Stimulated activated naive B cell treated with anti-CD40 and anti-IgM and Interleukin-4, amounts not matched to agents 10 μg/mL and 1 μg/mL and 100 μg/mL, for 72 hours (primary cell): ENCODE measurements at regions not wholly inside any gene's neighbourhood (a gene's known extent, or its start where the extent isn't known, plus 50 kb on each side); places are given as distances from the start of the nearest gene placed in this dataset.
A peak's percentile ranks its signal among the peaks of the same experiment; 100 is the strongest.
"Not testable (repeated sequence)": the region's sequence is repeated elsewhere in the genome, so short reads cannot be mapped to it uniquely, and the experiment has no call there.

Experiments
- ATAC-seq, 2 donors: fragments of 150-1000 bp; cut with Tn5 transposase; replicated peaks; 2 replicates each; pipeline ENCODE4 v1.10.0; 2021; ENCODE audit warnings: moderate library complexity in 1 of 2
- DNase-seq: peaks from one replicate; pipeline ENCODE4 v3.0.0; 2021
- H3K27ac Mint-ChIP-seq: one replicate; pipeline ENCODE4 v1.8.0; 2022; ENCODE audit warnings: mild to moderate bottlenecking, mixed read lengths
- H3K27me3 Mint-ChIP-seq, 2 donors: one replicate each; pipeline ENCODE4 v1.8.0; 2022; ENCODE audit warnings: mixed read lengths in 2 of 2
- H3K36me3 Mint-ChIP-seq, 2 donors: one replicate each; pipeline ENCODE4 v1.8.0; 2022; ENCODE audit warnings: mixed read lengths in 2 of 2, mild to moderate bottlenecking in 1 of 2
- H3K4me1 Mint-ChIP-seq, 2 donors: one replicate each; pipeline ENCODE4 v1.8.0; 2022; ENCODE audit warnings: mixed read lengths in 2 of 2, mild to moderate bottlenecking in 1 of 2
- H3K4me3 Mint-ChIP-seq, 2 donors: one replicate each; pipeline ENCODE4 v1.8.0; 2022; ENCODE audit warnings: mild to moderate bottlenecking in 2 of 2, mixed read lengths in 2 of 2, moderate library complexity in 1 of 2
- H3K9me3 Mint-ChIP-seq, 2 donors: one replicate each; pipeline ENCODE4 v1.8.0; 2022; ENCODE audit warnings: mixed read lengths in 2 of 2, mild to moderate bottlenecking in 1 of 2

GRCh38 chr4:81781799-81782198 is 310.1 kb upstream of the RASGEF1B start:
- no peak overlapping the region for H3K27ac Mint-ChIP-seq
- H3K9me3 Mint-ChIP-seq = peaks cover 0 to 2% of the 10 kb centered on the region in 2 donors
- ATAC-seq (no peak), DNase-seq (no peak)
- H3K4me1 Mint-ChIP-seq = peaks cover 5 to 11% of the 10 kb centered on the region in 2 donors
- no peaks in the 10 kb centered on the region for H3K27me3 Mint-ChIP-seq
- H3K36me3 Mint-ChIP-seq = no peaks in the 10 kb centered on the region
- no peak overlapping the region for H3K4me3 Mint-ChIP-seq

GRCh38 chr4:81777718-81778117 is 306.0 kb upstream of the RASGEF1B start:
- not testable (repeated sequence) for H3K27me3 Mint-ChIP-seq, H3K4me3 Mint-ChIP-seq

GRCh38 chr4:81776794-81777193 is 305.1 kb upstream of the RASGEF1B start:
- Mint-ChIP-seq H3K4me3 (no peak overlapping the region), H3K36me3 (no peaks in the 10 kb centered on the region), H3K4me1 (no peaks in the 10 kb centered on the region), H3K27ac (no peak overlapping the region), H3K27me3 (no peaks in the 10 kb centered on the region), H3K9me3 (peaks cover 0 to 2% of the 10 kb centered on the region in 2 donors)
- DNase-seq (no peak), ATAC-seq (no peak)

More at GRCh38 chr4:81777718-81778117, 306.0 kb upstream of the RASGEF1B start:
- not testable (repeated sequence) for DNase-seq, H3K27ac Mint-ChIP-seq, H3K36me3 Mint-ChIP-seq, H3K4me1 Mint-ChIP-seq, ATAC-seq, H3K9me3 Mint-ChIP-seq

- H3K27ac Mint-ChIP-seq = no peak overlapping the region
- H3K4me3 Mint-ChIP-seq = no peak overlapping the region
- ATAC-seq = no peak
- peaks cover 0 to 4% of the 10 kb centered on the region in 2 donors for H3K9me3 Mint-ChIP-seq
- no peak for DNase-seq
- no peaks in the 10 kb centered on the region for H3K27me3 Mint-ChIP-seq
- H3K36me3 Mint-ChIP-seq = no peaks in the 10 kb centered on the region
- no peaks in the 10 kb centered on the region for H3K4me1 Mint-ChIP-seq
These were observed 301.9 kb upstream of the RASGEF1B start for GRCh38 chr4:81773557-81773956.

- H3K4me1 Mint-ChIP-seq = no peaks in the 10 kb centered on the region
- no peak for DNase-seq
- peaks cover 0 to 2% of the 10 kb centered on the region in 2 donors for H3K9me3 Mint-ChIP-seq
- H3K27ac Mint-ChIP-seq = no peak overlapping the region
- no peaks in the 10 kb centered on the region for H3K36me3 Mint-ChIP-seq
- H3K4me3 Mint-ChIP-seq = no peak overlapping the region
- no peak for ATAC-seq
- H3K27me3 Mint-ChIP-seq = no peaks in the 10 kb centered on the region
These were observed 300.0 kb upstream of the RASGEF1B start for GRCh38 chr4:81771721-81772120.

DNA sequence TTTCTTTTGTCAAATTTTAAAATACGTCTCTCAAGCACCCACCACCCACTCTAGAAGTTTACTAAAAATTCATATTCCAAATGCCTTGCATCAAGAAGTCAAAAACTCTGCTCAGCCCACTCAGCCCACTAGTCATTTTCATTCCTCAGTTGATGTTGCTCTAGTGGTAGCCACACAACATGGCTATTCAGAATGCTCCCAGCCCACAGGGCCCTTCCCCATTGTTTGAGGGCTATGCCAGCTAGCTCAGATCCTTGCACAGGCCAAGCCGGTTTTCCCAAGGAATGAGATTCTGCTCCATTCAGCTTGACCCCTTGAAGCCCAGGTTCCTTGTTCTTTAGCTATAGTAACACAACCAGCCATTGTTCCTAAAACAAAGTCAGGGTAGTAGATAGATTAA is 297.5 kb upstream of the RASGEF1B start:
- no peaks in the 10 kb centered on the region for H3K27me3 Mint-ChIP-seq
- H3K4me1 Mint-ChIP-seq = no peaks in the 10 kb centered on the region
- no peak for DNase-seq
- H3K4me3 Mint-ChIP-seq = no peak overlapping the region
- ATAC-seq = no peak
- H3K36me3 Mint-ChIP-seq = no peaks in the 10 kb centered on the region
- H3K27ac Mint-ChIP-seq = no peak overlapping the region
- peaks cover 0 to 2% of the 10 kb centered on the region in 2 donors for H3K9me3 Mint-ChIP-seq

DNA sequence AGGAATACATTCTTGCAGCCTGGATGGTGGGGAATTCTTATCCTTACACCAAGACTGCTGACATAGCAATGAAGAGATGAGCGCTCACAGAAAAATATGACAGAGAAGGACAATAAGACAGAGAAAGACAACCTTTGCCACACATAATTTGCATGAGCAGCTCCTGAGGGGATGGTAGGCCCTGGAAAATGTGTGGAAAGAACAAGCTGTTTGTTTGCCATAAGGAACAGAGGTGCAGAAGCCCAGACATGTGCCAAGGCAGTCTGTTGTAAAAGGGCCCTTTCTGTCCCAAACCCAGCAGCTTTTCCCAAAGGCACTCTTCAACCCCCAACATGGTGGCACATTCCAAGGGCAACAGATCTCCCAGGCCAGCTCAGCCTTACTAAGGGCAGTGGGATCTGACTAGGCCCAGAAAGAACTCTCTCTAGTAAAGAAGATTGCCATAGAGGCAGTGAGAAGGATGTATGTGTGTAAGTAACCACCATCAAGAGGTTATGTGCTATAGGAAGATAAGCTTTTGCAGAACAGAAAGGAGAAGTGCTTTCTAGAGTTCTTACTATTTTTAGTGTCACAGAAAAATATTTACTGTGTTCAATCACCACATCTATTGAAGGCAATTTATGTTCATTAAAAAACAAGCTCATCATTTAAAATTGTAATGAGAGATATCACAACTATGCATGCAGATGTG is 287.0 kb upstream of the RASGEF1B start:
- no peak overlapping the region for H3K4me3 Mint-ChIP-seq
- ATAC-seq = peak; percentile 85
- no peak overlapping the region for H3K27ac Mint-ChIP-seq
- H3K4me1 Mint-ChIP-seq = peaks cover 42 to 55% of the 10 kb centered on the region in 2 donors
- H3K9me3 Mint-ChIP-seq = peaks cover 0 to 2% of the 10 kb centered on the region in 2 donors
- H3K36me3 Mint-ChIP-seq = no peaks in the 10 kb centered on the region
- no peak for DNase-seq
- no peaks in the 10 kb centered on the region for H3K27me3 Mint-ChIP-seq

- ATAC-seq = peak in 1 of 2 donors; percentile 13
- H3K27me3 Mint-ChIP-seq = no peaks in the 10 kb centered on the region
- no peak overlapping the region for H3K27ac Mint-ChIP-seq
- H3K4me3 Mint-ChIP-seq = no peak overlapping the region
- DNase-seq = no peak
- peaks cover 40 to 55% of the 10 kb centered on the region in 2 donors for H3K4me1 Mint-ChIP-seq
- H3K9me3 Mint-ChIP-seq = no peaks in the 10 kb centered on the region
- no peaks in the 10 kb centered on the region for H3K36me3 Mint-ChIP-seq
These were observed 286.0 kb upstream of the RASGEF1B start for GRCh38 chr4:81757691-81758090.

GRCh38 chr4:81756973-81757372 is 285.3 kb upstream of the RASGEF1B start:
- H3K36me3 Mint-ChIP-seq = no peaks in the 10 kb centered on the region
- DNase-seq (peak; percentile 15), ATAC-seq (peak; percentile 81 to 83)
- H3K27ac Mint-ChIP-seq = peak overlapping the region; percentile 0
- H3K4me1 Mint-ChIP-seq = peaks cover 35 to 49% of the 10 kb centered on the region in 2 donors
- H3K4me3 Mint-ChIP-seq = peak overlapping the region; percentile 2 to 29
- no peaks in the 10 kb centered on the region for H3K27me3 Mint-ChIP-seq
- no peaks in the 10 kb centered on the region for H3K9me3 Mint-ChIP-seq

GRCh38 chr4:81756042-81756441 is 284.3 kb upstream of the RASGEF1B start:
- ATAC-seq (no peak), DNase-seq (no peak)
- peaks cover 33 to 48% of the 10 kb centered on the region in 2 donors for H3K4me1 Mint-ChIP-seq
- H3K27ac Mint-ChIP-seq = no peak overlapping the region
- H3K36me3 Mint-ChIP-seq = no peaks in the 10 kb centered on the region
- no peaks in the 10 kb centered on the region for H3K27me3 Mint-ChIP-seq
- H3K9me3 Mint-ChIP-seq = no peaks in the 10 kb centered on the region
- H3K4me3 Mint-ChIP-seq = no peak overlapping the region

DNA sequence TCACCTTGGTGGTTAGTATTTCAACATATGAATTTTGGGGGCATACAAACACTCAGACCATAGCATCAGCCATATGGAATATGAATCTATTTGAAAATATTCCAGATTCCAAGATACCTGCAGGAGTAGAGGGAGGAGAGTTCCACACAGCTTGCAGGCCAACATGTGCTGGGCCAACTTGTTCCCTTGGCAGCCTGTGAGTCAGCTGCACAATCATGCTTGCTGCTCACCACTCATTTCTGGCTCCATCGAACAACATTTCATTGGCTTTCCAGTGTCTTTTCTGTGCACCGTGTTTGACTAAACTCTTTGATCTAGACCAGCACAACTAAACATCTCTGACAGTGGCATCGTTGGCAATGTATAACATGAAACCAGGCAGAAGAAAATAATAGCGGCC is 282.5 kb upstream of the RASGEF1B start:
- ATAC-seq (no peak), DNase-seq (no peak)
- Mint-ChIP-seq H3K36me3 (no peaks in the 10 kb centered on the region), H3K4me3 (no peak overlapping the region), H3K4me1 (peaks cover 27 to 37% of the 10 kb centered on the region in 2 donors), H3K9me3 (no peaks in the 10 kb centered on the region), H3K27me3 (no peaks in the 10 kb centered on the region), H3K27ac (no peak overlapping the region)

GRCh38 chr4:81751531-81752289 is 280.0 kb upstream of the RASGEF1B start:
- no peaks in the 10 kb centered on the region for H3K27me3 Mint-ChIP-seq
- H3K4me3 Mint-ChIP-seq = no peak overlapping the region
- peaks cover 12 to 16% of the 10 kb centered on the region in 2 donors for H3K4me1 Mint-ChIP-seq
- H3K27ac Mint-ChIP-seq = no peak overlapping the region
- DNase-seq = no peak
- ATAC-seq = no peak
- H3K9me3 Mint-ChIP-seq = peaks cover 0 to 2% of the 10 kb centered on the region in 2 donors
- no peaks in the 10 kb centered on the region for H3K36me3 Mint-ChIP-seq

GRCh38 chr4:81747242-81747930 is 275.7 kb upstream of the RASGEF1B start:
- peaks cover 0 to 2% of the 10 kb centered on the region in 2 donors for H3K9me3 Mint-ChIP-seq
- peak in 1 of 2 donors; percentile 66 for ATAC-seq
- H3K27me3 Mint-ChIP-seq = no peaks in the 10 kb centered on the region
- peaks cover 9 to 12% of the 10 kb centered on the region in 2 donors for H3K4me1 Mint-ChIP-seq
- H3K27ac Mint-ChIP-seq = peak overlapping the region; percentile 3
- H3K36me3 Mint-ChIP-seq = no peaks in the 10 kb centered on the region
- no peak overlapping the region for H3K4me3 Mint-ChIP-seq
- DNase-seq = no peak

DNA sequence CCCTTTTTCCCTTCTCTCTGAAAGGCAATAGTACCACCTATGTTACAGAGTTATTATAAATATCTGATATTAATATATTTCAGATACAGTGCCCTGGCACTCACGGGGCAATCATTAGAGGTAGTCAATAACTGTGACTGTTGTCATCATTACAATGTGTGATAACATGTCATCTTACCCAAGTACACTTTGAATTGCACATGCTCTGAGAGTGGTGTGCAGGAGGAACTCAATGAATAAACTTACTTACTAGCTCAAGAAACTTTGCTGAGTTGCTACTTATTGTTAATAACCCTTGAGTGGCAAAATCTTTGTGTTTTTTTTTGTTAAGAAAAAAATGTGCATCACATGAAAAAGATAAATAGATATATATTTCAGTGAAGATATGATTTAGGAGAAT is 275.1 kb upstream of the RASGEF1B start:
- no peaks in the 10 kb centered on the region for H3K27me3 Mint-ChIP-seq
- no peak for ATAC-seq

More for the DNA sequence above, 275.1 kb upstream of the RASGEF1B start:
- DNase-seq = no peak
- peaks cover 9 to 12% of the 10 kb centered on the region in 2 donors for H3K4me1 Mint-ChIP-seq
- peaks cover 0 to 2% of the 10 kb centered on the region in 2 donors for H3K9me3 Mint-ChIP-seq
- no peak overlapping the region for H3K27ac Mint-ChIP-seq
- H3K4me3 Mint-ChIP-seq = no peak overlapping the region
- no peaks in the 10 kb centered on the region for H3K36me3 Mint-ChIP-seq
